ENCODE measurements at regions not wholly inside any gene's neighbourhood (a gene's known extent, or its start where the extent isn't known, plus 50 kb on each side); places are given as distances from the start of the nearest gene placed in this dataset.

DNA sequence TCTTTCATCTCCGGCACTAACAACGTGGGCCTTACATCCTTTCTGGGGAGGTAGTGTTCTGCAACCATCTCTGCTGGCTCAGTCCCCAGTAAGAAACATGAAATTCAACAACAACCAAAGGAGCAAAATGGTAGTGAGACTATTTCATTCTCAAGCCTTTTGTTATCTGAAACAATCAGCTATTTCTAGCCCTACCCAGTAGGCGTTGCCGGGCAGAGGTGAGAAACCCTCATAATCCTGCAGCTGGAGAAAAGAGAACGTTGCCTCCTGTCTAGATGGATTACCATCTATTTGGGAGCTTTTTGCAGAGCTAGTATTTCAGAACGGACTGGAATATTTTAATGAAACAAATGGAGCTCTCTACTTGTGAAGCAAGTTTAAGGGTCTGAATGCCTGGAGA, 66.4 kb upstream of the GPR174 start:
- H3K23ac ChIP-seq (ENCODE audit: low read length in 2 of 2) = no peak overlapping the region
- H2BK15ac ChIP-seq (ENCODE audit: low read depth, poor library complexity, severe bottlenecking) = no peak overlapping the region
- H3K4me1 ChIP-seq (ENCODE audit: control insufficient read depth, insufficient read depth, low read depth, low read length) = no peaks in the 10 kb centered on the region
- H3K4me3 ChIP-seq (ENCODE audit: insufficient read depth in 1 of 2, low read depth in 1 of 2, low read length in 2 of 2) = no peak overlapping the region
- H2AK5ac ChIP-seq (ENCODE audit: low read length, severe bottlenecking) = no peak overlapping the region
- WGBS = 86% methylated on average over 6 of the region's 6 CpGs
- no peak overlapping the region for H3K9ac ChIP-seq (ENCODE audit: low read length)
- H2BK12ac ChIP-seq (ENCODE audit: low read length in 2 of 2) = no peak overlapping the region
- H3K4ac ChIP-seq (ENCODE audit: low read depth in 1 of 2, low read length in 2 of 2) = no peak overlapping the region
- no peak overlapping the region for H2BK120ac ChIP-seq (ENCODE audit: low read depth, low read length)
- H3K4me2 ChIP-seq (ENCODE audit: low read length, poor library complexity, severe bottlenecking) = no peak overlapping the region
- no peak overlapping the region for H4K91ac ChIP-seq (ENCODE audit: low read length)
- H4K8ac ChIP-seq (ENCODE audit: low read length) = no peak overlapping the region
- H2AFZ ChIP-seq (ENCODE audit: low read depth, low read length) = no peak overlapping the region
- no peaks in the 10 kb centered on the region for H3K9me3 ChIP-seq (ENCODE audit: control insufficient read depth, low read length)
- no peak overlapping the region for H3K27ac ChIP-seq (ENCODE audit: low read length, poor library complexity, severe bottlenecking)
- no peak for DNase-seq
- no peaks in the 10 kb centered on the region for H3K79me1 ChIP-seq (replicated peaks; ENCODE audit: low read length, poor library complexity, severe bottlenecking)
- no peak overlapping the region for H2BK5ac ChIP-seq (ENCODE audit: low read depth, low read length, poor library complexity, severe bottlenecking)
- no peaks in the 10 kb centered on the region for H3K36me3 ChIP-seq (ENCODE audit: control insufficient read depth in 1 of 2, insufficient read depth in 2 of 2, low read depth in 1 of 2, low read length in 2 of 2)
- H3K18ac ChIP-seq (ENCODE audit: low read depth in 1 of 2, low read length in 2 of 2) = no peak overlapping the region
- no peaks in the 10 kb centered on the region for H3K27me3 ChIP-seq (ENCODE audit: control insufficient read depth in 1 of 2, insufficient read depth in 1 of 2, low read length in 2 of 2)
- H3K14ac ChIP-seq (ENCODE audit: low read length in 2 of 2) = no peak overlapping the region

DNA sequence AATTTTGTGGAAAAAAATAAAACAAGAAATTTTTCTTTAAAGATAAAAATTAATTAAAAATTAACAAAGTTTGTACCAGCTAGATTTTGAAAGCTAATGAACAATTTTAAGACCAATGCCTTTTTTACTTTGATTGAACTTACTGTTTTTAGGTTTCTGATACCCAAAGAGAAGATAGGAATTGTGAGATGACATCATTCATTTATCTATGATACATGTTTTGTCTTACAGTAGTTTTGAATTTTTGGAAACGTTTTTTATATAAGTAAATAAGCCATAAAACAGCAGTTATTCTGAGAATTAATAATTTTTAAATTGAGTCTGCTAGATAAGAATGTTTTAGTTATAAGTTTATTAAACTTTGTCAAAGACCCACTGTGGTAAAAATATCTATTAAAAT, 65.0 kb upstream of the GPR174 start:
- H3K14ac ChIP-seq (ENCODE audit: low read length in 2 of 2) = no peak overlapping the region
- H2AFZ ChIP-seq (ENCODE audit: low read depth, low read length) = no peak overlapping the region
- no peaks in the 10 kb centered on the region for H3K36me3 ChIP-seq (ENCODE audit: control insufficient read depth in 1 of 2, insufficient read depth in 2 of 2, low read depth in 1 of 2, low read length in 2 of 2)
- H3K4me2 ChIP-seq (ENCODE audit: low read length, poor library complexity, severe bottlenecking) = no peak overlapping the region
- no CpG with 5 or more reads among the region's 1 CpG for WGBS
- no peak for DNase-seq
- no peaks in the 10 kb centered on the region for H3K27me3 ChIP-seq (ENCODE audit: control insufficient read depth in 1 of 2, insufficient read depth in 1 of 2, low read length in 2 of 2)
- no peak overlapping the region for H4K8ac ChIP-seq (ENCODE audit: low read length)
- H3K27ac ChIP-seq (ENCODE audit: low read length, poor library complexity, severe bottlenecking) = no peak overlapping the region
- no peak overlapping the region for H2BK15ac ChIP-seq (ENCODE audit: low read depth, poor library complexity, severe bottlenecking)
- no peak overlapping the region for H4K91ac ChIP-seq (ENCODE audit: low read length)
- no peaks in the 10 kb centered on the region for H3K9me3 ChIP-seq (ENCODE audit: control insufficient read depth, low read length)
- H3K4me1 ChIP-seq (ENCODE audit: control insufficient read depth, insufficient read depth, low read depth, low read length) = no peaks in the 10 kb centered on the region
- H2BK120ac ChIP-seq (ENCODE audit: low read depth, low read length) = no peak overlapping the region
- H2BK12ac ChIP-seq (ENCODE audit: low read length in 2 of 2) = no peak overlapping the region
- H3K9ac ChIP-seq (ENCODE audit: low read length) = no peak overlapping the region
- H2BK5ac ChIP-seq (ENCODE audit: low read depth, low read length, poor library complexity, severe bottlenecking) = no peak overlapping the region
- H3K18ac ChIP-seq (ENCODE audit: low read depth in 1 of 2, low read length in 2 of 2) = no peak overlapping the region
- no peak overlapping the region for H2AK5ac ChIP-seq (ENCODE audit: low read length, severe bottlenecking)
- no peak overlapping the region for H3K23ac ChIP-seq (ENCODE audit: low read length in 2 of 2)
- no peak overlapping the region for H3K4ac ChIP-seq (ENCODE audit: low read depth in 1 of 2, low read length in 2 of 2)
- no peaks in the 10 kb centered on the region for H3K79me1 ChIP-seq (replicated peaks; ENCODE audit: low read length, poor library complexity, severe bottlenecking)
- H3K4me3 ChIP-seq (ENCODE audit: insufficient read depth in 1 of 2, low read depth in 1 of 2, low read length in 2 of 2) = no peak overlapping the region

DNA sequence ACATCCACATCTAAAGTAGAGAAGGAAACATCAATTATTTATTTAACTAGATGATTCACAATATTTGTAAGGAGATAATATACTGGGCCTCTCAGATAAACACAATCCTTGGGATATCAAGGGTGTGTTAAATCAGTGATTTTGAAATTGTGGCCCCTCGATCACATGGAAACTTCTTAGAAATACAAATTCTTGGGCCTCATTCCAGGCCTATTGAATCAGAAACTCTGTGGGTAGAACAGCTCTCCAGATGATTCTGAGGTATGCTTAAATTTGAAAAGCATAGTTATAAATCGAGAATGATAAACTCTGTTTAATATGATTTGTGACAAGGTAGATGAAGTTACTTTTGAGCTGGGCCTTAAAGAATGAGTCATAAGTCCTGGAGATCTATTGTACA, 64.3 kb upstream of the GPR174 start:
- Histone ChIP-seq H2BK120ac (ENCODE audit: low read depth, low read length) (no peak overlapping the region), H2AK5ac (ENCODE audit: low read length, severe bottlenecking) (no peak overlapping the region), H3K27ac (ENCODE audit: low read length, poor library complexity, severe bottlenecking) (no peak overlapping the region), H2BK15ac (ENCODE audit: low read depth, poor library complexity, severe bottlenecking) (no peak overlapping the region), H3K4ac (ENCODE audit: low read depth in 1 of 2, low read length in 2 of 2) (no peak overlapping the region), H2AFZ (ENCODE audit: low read depth, low read length) (no peak overlapping the region), H3K4me1 (ENCODE audit: control insufficient read depth, insufficient read depth, low read depth, low read length) (no peaks in the 10 kb centered on the region), H3K4me3 (ENCODE audit: insufficient read depth in 1 of 2, low read depth in 1 of 2, low read length in 2 of 2) (no peak overlapping the region), H3K23ac (ENCODE audit: low read length in 2 of 2) (no peak overlapping the region), H3K36me3 (ENCODE audit: control insufficient read depth in 1 of 2, insufficient read depth in 2 of 2, low read depth in 1 of 2, low read length in 2 of 2) (no peaks in the 10 kb centered on the region), H3K14ac (ENCODE audit: low read length in 2 of 2) (no peak overlapping the region), H2BK5ac (ENCODE audit: low read depth, low read length, poor library complexity, severe bottlenecking) (no peak overlapping the region), H4K8ac (ENCODE audit: low read length) (no peak overlapping the region), H2BK12ac (ENCODE audit: low read length in 2 of 2) (no peak overlapping the region), H3K4me2 (ENCODE audit: low read length, poor library complexity, severe bottlenecking) (no peak overlapping the region), H3K9me3 (ENCODE audit: control insufficient read depth, low read length) (no peaks in the 10 kb centered on the region), H3K18ac (ENCODE audit: low read depth in 1 of 2, low read length in 2 of 2) (no peak overlapping the region), H3K27me3 (ENCODE audit: control insufficient read depth in 1 of 2, insufficient read depth in 1 of 2, low read length in 2 of 2) (no peaks in the 10 kb centered on the region), H3K9ac (ENCODE audit: low read length) (no peak overlapping the region), H4K91ac (ENCODE audit: low read length) (no peak overlapping the region), H3K79me1 (replicated peaks; ENCODE audit: low read length, poor library complexity, severe bottlenecking) (no peaks in the 10 kb centered on the region)
- no peak for DNase-seq
- no CpG with 5 or more reads among the region's 2 CpGs for WGBS

DNA sequence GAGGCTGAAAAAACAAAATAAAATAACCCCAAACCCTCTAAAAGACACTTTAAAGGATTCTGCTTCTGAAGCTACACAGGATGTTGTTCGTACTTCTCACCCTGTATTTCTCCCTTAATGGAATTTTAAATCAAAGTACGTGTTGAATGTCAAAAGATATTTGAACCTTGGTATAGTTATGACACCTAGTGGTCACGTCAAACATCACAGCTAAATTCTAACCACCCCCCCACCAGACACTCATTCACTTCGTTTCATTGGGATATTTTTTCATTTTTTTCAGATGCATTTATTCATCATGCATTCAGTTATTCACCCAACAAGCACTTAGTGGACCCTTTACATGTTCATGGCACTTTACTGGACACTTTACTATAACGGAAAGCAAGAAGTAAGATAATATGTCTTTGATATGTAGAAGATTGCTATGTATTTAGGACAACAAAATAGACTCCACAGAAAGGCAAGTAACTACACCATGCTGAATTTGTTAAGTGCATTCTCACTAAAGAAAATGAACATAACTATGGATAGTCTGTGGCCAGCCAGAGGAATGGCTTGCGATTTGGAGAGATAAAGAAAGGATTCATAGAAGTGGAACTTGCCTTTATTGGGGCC, 62.5 kb upstream of the GPR174 start:
- Histone ChIP-seq H3K18ac (ENCODE audit: low read depth in 1 of 2, low read length in 2 of 2) (no peak overlapping the region), H2BK15ac (ENCODE audit: low read depth, poor library complexity, severe bottlenecking) (no peak overlapping the region), H3K4me3 (ENCODE audit: insufficient read depth in 1 of 2, low read depth in 1 of 2, low read length in 2 of 2) (no peak overlapping the region), H2BK5ac (ENCODE audit: low read depth, low read length, poor library complexity, severe bottlenecking) (no peak overlapping the region), H2AK5ac (ENCODE audit: low read length, severe bottlenecking) (no peak overlapping the region), H3K9me3 (ENCODE audit: control insufficient read depth, low read length) (no peaks in the 10 kb centered on the region), H4K91ac (ENCODE audit: low read length) (no peak overlapping the region), H3K9ac (ENCODE audit: low read length) (peak overlapping the region; percentile 34), H3K4ac (ENCODE audit: low read depth in 1 of 2, low read length in 2 of 2) (no peak overlapping the region), H3K27ac (ENCODE audit: low read length, poor library complexity, severe bottlenecking) (no peak overlapping the region), H3K4me2 (ENCODE audit: low read length, poor library complexity, severe bottlenecking) (no peak overlapping the region), H3K4me1 (ENCODE audit: control insufficient read depth, insufficient read depth, low read depth, low read length) (no peaks in the 10 kb centered on the region), H3K79me1 (replicated peaks; ENCODE audit: low read length, poor library complexity, severe bottlenecking) (no peaks in the 10 kb centered on the region), H4K8ac (ENCODE audit: low read length) (no peak overlapping the region), H2AFZ (ENCODE audit: low read depth, low read length) (no peak overlapping the region), H3K23ac (ENCODE audit: low read length in 2 of 2) (no peak overlapping the region), H3K27me3 (ENCODE audit: control insufficient read depth in 1 of 2, insufficient read depth in 1 of 2, low read length in 2 of 2) (no peaks in the 10 kb centered on the region), H3K36me3 (ENCODE audit: control insufficient read depth in 1 of 2, insufficient read depth in 2 of 2, low read depth in 1 of 2, low read length in 2 of 2) (no peaks in the 10 kb centered on the region), H3K14ac (ENCODE audit: low read length in 2 of 2) (no peak overlapping the region), H2BK12ac (ENCODE audit: low read length in 2 of 2) (no peak overlapping the region), H2BK120ac (ENCODE audit: low read depth, low read length) (no peak overlapping the region)
- peak; percentile 1 for DNase-seq
- WGBS = 14% methylated on average over 2 of the region's 6 CpGs

Measured in mesenchymal stem cell (in vitro differentiated cells and primary cell).